ENCODE measurements at regions not wholly inside any gene's neighbourhood (a gene's known extent, or its start where the extent isn't known, plus 50 kb on each side); places are given as distances from the start of the nearest gene placed in this dataset.

DNA sequence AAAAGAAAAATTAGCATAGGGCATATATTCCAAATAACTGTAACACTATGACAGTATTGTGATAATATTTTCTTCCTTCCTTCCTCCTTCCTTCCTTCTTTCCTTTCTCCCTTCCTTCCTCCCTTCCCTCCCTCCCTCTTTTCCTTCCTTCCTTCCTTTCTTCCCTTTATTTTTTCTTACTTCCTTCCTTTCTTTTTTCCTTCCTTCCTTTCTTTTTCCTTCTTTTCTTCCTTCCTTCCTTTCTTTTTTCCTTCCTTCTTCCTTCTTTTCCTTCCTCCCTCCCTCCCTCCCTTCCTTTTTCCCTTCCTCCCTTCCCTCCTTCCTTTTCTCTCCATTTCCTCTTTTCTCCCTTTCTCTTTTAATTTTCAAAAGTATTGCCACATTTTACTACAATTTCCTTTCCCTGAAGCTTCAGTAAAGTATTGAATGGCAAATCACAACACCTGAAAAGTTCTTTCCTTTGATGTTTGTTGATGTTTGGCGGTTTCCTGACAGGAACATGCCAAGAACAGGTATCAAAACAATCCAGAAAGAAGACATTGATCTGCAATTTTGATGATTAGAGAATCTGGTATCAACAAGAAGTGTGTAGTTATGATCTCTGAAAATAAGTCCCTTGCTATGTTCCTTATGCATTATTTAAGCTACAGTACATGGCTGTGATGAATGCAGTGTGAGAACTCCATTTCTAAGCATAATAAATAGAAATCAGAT lies 253.1 kb upstream of the EDIL3 start:
- no peaks in the 10 kb centered on the region for H4K20me1 ChIP-seq (ENCODE audit: control insufficient read depth, insufficient read depth, insufficient read length)

More for the DNA sequence above, 253.1 kb upstream of the EDIL3 start:
- H2AK5ac ChIP-seq (ENCODE audit: insufficient read length, low read length) = no peak overlapping the region
- WGBS (ENCODE audit: extremely low coverage, insufficient read length, low lambda C conversion rate) = no CpG with 5 or more reads among the region's 1 CpG
- H3K36me3 Mint-ChIP-seq (ENCODE audit: insufficient read depth in 1 of 3, low read depth in 3 of 3) = peaks cover 0 to 4% (median 0%) of the 10 kb centered on the region in 3 experiments; a peak in 2 of 7 replicates
- TF ChIP-seq, protein P1, sequence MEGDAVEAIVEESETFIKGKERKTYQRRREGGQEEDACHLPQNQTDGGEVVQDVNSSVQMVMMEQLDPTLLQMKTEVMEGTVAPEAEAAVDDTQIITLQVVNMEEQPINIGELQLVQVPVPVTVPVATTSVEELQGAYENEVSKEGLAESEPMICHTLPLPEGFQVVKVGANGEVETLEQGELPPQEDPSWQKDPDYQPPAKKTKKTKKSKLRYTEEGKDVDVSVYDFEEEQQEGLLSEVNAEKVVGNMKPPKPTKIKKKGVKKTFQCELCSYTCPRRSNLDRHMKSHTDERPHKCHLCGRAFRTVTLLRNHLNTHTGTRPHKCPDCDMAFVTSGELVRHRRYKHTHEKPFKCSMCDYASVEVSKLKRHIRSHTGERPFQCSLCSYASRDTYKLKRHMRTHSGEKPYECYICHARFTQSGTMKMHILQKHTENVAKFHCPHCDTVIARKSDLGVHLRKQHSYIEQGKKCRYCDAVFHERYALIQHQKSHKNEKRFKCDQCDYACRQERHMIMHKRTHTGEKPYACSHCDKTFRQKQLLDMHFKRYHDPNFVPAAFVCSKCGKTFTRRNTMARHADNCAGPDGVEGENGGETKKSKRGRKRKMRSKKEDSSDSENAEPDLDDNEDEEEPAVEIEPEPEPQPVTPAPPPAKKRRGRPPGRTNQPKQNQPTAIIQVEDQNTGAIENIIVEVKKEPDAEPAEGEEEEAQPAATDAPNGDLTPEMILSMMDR (conservative IDR thresholded peaks at IDR 0.05) = no peak
- H4K8ac ChIP-seq (replicated peaks; ENCODE audit: insufficient read length, low read depth, low read length) = no peak overlapping the region
- no peaks in the 10 kb centered on the region for H3K27me3 Mint-ChIP-seq (ENCODE audit: low read depth)
- no peaks in the 10 kb centered on the region for H3K4me1 Mint-ChIP-seq
- no peak overlapping the region for H3K18ac ChIP-seq (ENCODE audit: insufficient read length, low read depth, low read length)
- H3K79me1 ChIP-seq (ENCODE audit: insufficient read depth, low read depth, low read length, poor library complexity, severe bottlenecking) = no peaks in the 10 kb centered on the region
- no peak overlapping the region for H4K91ac ChIP-seq (ENCODE audit: insufficient read length, low read depth, low read length)
- no peaks in the 10 kb centered on the region; the same call in 1 of the 2 replicates for H3K4me1 ChIP-seq (ENCODE audit: insufficient read depth, low read length)
- no peak overlapping the region for H2BK20ac ChIP-seq (ENCODE audit: low read depth, low read length, poor library complexity, severe bottlenecking)
- no peak for DNase-seq
- H2BK15ac ChIP-seq (ENCODE audit: low read depth, low read length) = no peak overlapping the region
- H3K27me3 ChIP-seq (ENCODE audit: insufficient read depth, low read length) = no peaks in the 10 kb centered on the region
- H2BK5ac ChIP-seq (ENCODE audit: insufficient read length, low read length) = no peak overlapping the region
- no peaks in the 10 kb centered on the region for H3K79me2 ChIP-seq (ENCODE audit: insufficient read depth, low read length)
- H3K4me3 Mint-ChIP-seq = no peak overlapping the region
- no peaks in the 10 kb centered on the region for H3K9me3 Mint-ChIP-seq
- H3K56ac ChIP-seq (ENCODE audit: insufficient read length, low read depth, low read length) = no peak overlapping the region
- H3K9me3 ChIP-seq (ENCODE audit: control insufficient read depth, low read depth, low read length) = no peaks in the 10 kb centered on the region
- H3K9ac ChIP-seq (ENCODE audit: extremely low read depth, insufficient read length, low read length) = no peak overlapping the region
- H3K14ac ChIP-seq (ENCODE audit: insufficient read depth, low read length) = no peak overlapping the region
- no peak overlapping the region for H2BK120ac ChIP-seq (ENCODE audit: low read depth, low read length, poor library complexity, severe bottlenecking)
- no peak overlapping the region for H3K27ac Mint-ChIP-seq
- H3K4ac ChIP-seq (ENCODE audit: low read depth, low read length) = no peak overlapping the region
- H2AFZ ChIP-seq (ENCODE audit: low read length) = no peak overlapping the region
- no peak overlapping the region for H4K5ac ChIP-seq (ENCODE audit: insufficient read length, low read depth, low read length)
- no peak overlapping the region for H2BK12ac ChIP-seq (ENCODE audit: insufficient read length, low read depth, low read length)
- no peaks in the 10 kb centered on the region for H3K23me2 ChIP-seq (ENCODE audit: insufficient read length, low read depth, low read length, poor library complexity, severe bottlenecking)
- H3K4me2 ChIP-seq (ENCODE audit: insufficient read depth, insufficient read length, low read length) = no peak overlapping the region
- no peak overlapping the region for H3K27ac ChIP-seq (ENCODE audit: insufficient read length, low read depth, low read length)
- no peak overlapping the region for H3T11ph ChIP-seq (ENCODE audit: low read length)
- no peak overlapping the region for H3K23ac ChIP-seq (ENCODE audit: insufficient read length, low read depth, low read length)
